OCI-LY1 (cell line): ENCODE measurements at regions not wholly inside any gene's neighbourhood (a gene's known extent, or its start where the extent isn't known, plus 50 kb on each side); places are given as distances from the start of the nearest gene placed in this dataset.

Experiments
- H2AFZ ChIP-seq: fragments of 200-600 bp; sonication (generic), shearing (Covaris generic); 2 replicates; pipeline ENCODE4 v1.6.0; 2014; ENCODE audit warnings: antibody characterized with exemption, mild to moderate bottlenecking, low read length
- H3F3A ChIP-seq: fragments of 200-600 bp; sonication (generic), shearing (Covaris generic); 2 replicates; pipeline ENCODE4 v1.6.0; 2014; ENCODE audit warnings: mild to moderate bottlenecking, antibody characterized with exemption, low read length, moderate library complexity; ENCODE audit not compliant: insufficient read depth
- H3K27ac ChIP-seq: fragments of 200-600 bp; sonication (generic); 2 replicates; pipeline ENCODE4 v1.5.1; 2014; ENCODE audit warnings: low read length, mixed run types, mild to moderate bottlenecking, low read depth; ENCODE audit not compliant: poor library complexity, severe bottlenecking
- H3K27me3 ChIP-seq: fragments of 200-600 bp; sonication (generic); 2 replicates; pipeline ENCODE4 v1.6.0; 2014; ENCODE audit warnings: antibody characterized with exemption, mild to moderate bottlenecking, low read length, moderate library complexity; ENCODE audit not compliant: insufficient read depth
- H3K36me3 ChIP-seq: fragments of 200-600 bp; sonication (generic); 2 replicates; pipeline ENCODE4 v1.6.1; 2014; ENCODE audit warnings: mild to moderate bottlenecking, antibody characterized with exemption, low read length, moderate library complexity, mixed read lengths; ENCODE audit not compliant: insufficient read depth
- H3K4me1 ChIP-seq: fragments of 200-600 bp; sonication (generic); 2 replicates; pipeline ENCODE4 v1.5.1; 2014; ENCODE audit warnings: mild to moderate bottlenecking, low read length, moderate library complexity; ENCODE audit not compliant: insufficient read depth, severe bottlenecking
- H3K4me2 ChIP-seq: fragments of 200-600 bp; sonication (generic), shearing (Covaris generic); 2 replicates; pipeline ENCODE4 v1.6.1; 2014; ENCODE audit warnings: low read length
- H3K4me3 ChIP-seq: fragments of 200-600 bp; sonication (generic); 2 replicates; pipeline ENCODE4 v1.5.1; 2014; ENCODE audit warnings: low read length, low read depth, mild to moderate bottlenecking, mixed read lengths; ENCODE audit not compliant: poor library complexity, severe bottlenecking
- H3K79me2 ChIP-seq: fragments of 200-600 bp; shearing (Covaris generic); 2 replicates; pipeline ENCODE4 v1.6.1; 2016; ENCODE audit warnings: mixed run types, low read length, mixed read lengths; ENCODE audit not compliant: insufficient read depth
- H3K9ac ChIP-seq: fragments of 200-600 bp; sonication (generic), shearing (Covaris generic); 2 replicates; pipeline ENCODE4 v1.6.1; 2014; ENCODE audit warnings: mild to moderate bottlenecking, low read length, mixed read lengths
- H3K9me2 ChIP-seq: fragments of 200-600 bp; sonication (generic), shearing (Covaris generic); 2 replicates; pipeline ENCODE4 v1.6.1; 2014; ENCODE audit warnings: low read depth, mild to moderate bottlenecking, low read length, mixed read lengths
- H3K9me3 ChIP-seq: fragments of 200-600 bp; shearing (Covaris generic); 2 replicates; pipeline ENCODE4 v1.6.1; 2014; ENCODE audit warnings: low read length, mixed read lengths
- H4K20me1 ChIP-seq: fragments of 200-600 bp; sonication (generic), shearing (Covaris generic); 2 replicates; pipeline ENCODE4 v1.6.0; 2016; ENCODE audit warnings: mild to moderate bottlenecking, low read length; ENCODE audit not compliant: insufficient read depth
- CTCF ChIP-seq: fragments of 200-600 bp; sonication (generic), shearing (Covaris generic); IDR thresholded peaks from 2 replicates; pipeline ENCODE4 v1.5.1; 2017; ENCODE audit warnings: mild to moderate bottlenecking, antibody characterized with exemption, low read length, moderate library complexity, mixed read lengths
- EZH2 ChIP-seq: fragments of 200-600 bp; sonication (generic), shearing (Covaris generic); IDR thresholded peaks from 2 replicates; pipeline ENCODE4 v1.8.0; 2017; ENCODE audit warnings: borderline replicate concordance, mixed run types, mild to moderate bottlenecking, antibody characterized with exemption, low read length, moderate library complexity, mixed read lengths

GRCh38 chr7:153835103-153835502, 217.1 kb upstream of the DPP6 start:
- TF ChIP-seq CTCF: peak; percentile 25; the same call in 1 of the 2 replicates
- no peak for TF ChIP-seq EZH2
- Histone ChIP-seq H3K9me3 (no peaks in the 10 kb centered on the region), H3K4me2 (no peak overlapping the region), H3F3A (no peaks in the 10 kb centered on the region), H3K36me3 (no peaks in the 10 kb centered on the region), H3K27ac (no peak overlapping the region), H3K4me3 (no peak overlapping the region), H3K4me1 (no peaks in the 10 kb centered on the region), H3K27me3 (no peaks in the 10 kb centered on the region), H3K9me2 (no peaks in the 10 kb centered on the region), H3K9ac (no peak overlapping the region), H3K79me2 (no peaks in the 10 kb centered on the region), H2AFZ (no peak overlapping the region), H4K20me1 (no peaks in the 10 kb centered on the region)

GRCh38 chr7:153835712-153836265, 216.4 kb upstream of the DPP6 start:
- no peaks in the 10 kb centered on the region for H3K9me2 ChIP-seq
- no peaks in the 10 kb centered on the region for H3K9me3 ChIP-seq
- no peak overlapping the region for H3K4me3 ChIP-seq
- no peaks in the 10 kb centered on the region for H3K36me3 ChIP-seq
- no peak overlapping the region for H3K27ac ChIP-seq
- no peaks in the 10 kb centered on the region for H3K79me2 ChIP-seq
- H4K20me1 ChIP-seq: no peaks in the 10 kb centered on the region
- no peak overlapping the region for H3K4me2 ChIP-seq
- TF ChIP-seq CTCF (no peak), EZH2 (no peak)
- H3F3A ChIP-seq: no peaks in the 10 kb centered on the region
- H3K27me3 ChIP-seq: no peaks in the 10 kb centered on the region
- H3K4me1 ChIP-seq: no peaks in the 10 kb centered on the region
- H2AFZ ChIP-seq: no peak overlapping the region
- no peak overlapping the region for H3K9ac ChIP-seq

DNA sequence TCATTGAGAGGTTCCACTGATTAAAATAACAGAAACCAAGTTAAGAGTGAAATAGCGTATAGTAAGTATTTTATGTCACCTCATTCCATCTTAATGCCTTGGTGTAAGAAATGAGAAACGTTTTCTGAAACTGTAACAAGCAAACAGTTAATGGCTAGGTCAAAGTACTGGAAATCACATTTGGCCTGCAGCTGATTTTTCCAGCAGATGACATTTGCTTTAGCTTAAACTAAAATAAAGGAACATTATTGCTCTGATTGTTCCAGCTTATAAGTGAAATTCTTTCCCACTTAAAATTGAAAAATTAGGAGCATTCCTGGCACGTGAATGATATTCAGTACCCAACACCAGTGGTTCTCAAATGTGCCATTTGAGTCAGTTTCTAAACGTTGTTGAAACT, 213.6 kb upstream of the DPP6 start:
- Histone ChIP-seq H3K9me2 (no peaks in the 10 kb centered on the region), H3K27me3 (no peaks in the 10 kb centered on the region), H3K27ac (no peak overlapping the region), H3K9ac (no peak overlapping the region), H3K4me3 (no peak overlapping the region), H4K20me1 (no peaks in the 10 kb centered on the region), H3K4me2 (no peak overlapping the region), H2AFZ (no peak overlapping the region), H3F3A (no peaks in the 10 kb centered on the region), H3K4me1 (no peaks in the 10 kb centered on the region), H3K36me3 (no peaks in the 10 kb centered on the region), H3K79me2 (no peaks in the 10 kb centered on the region), H3K9me3 (no peaks in the 10 kb centered on the region)
- TF ChIP-seq CTCF (no peak), EZH2 (no peak)
